ENCODE measurements at regions not wholly inside any gene's neighbourhood (a gene's known extent, or its start where the extent isn't known, plus 50 kb on each side); places are given as distances from the start of the nearest gene placed in this dataset.

DNA sequence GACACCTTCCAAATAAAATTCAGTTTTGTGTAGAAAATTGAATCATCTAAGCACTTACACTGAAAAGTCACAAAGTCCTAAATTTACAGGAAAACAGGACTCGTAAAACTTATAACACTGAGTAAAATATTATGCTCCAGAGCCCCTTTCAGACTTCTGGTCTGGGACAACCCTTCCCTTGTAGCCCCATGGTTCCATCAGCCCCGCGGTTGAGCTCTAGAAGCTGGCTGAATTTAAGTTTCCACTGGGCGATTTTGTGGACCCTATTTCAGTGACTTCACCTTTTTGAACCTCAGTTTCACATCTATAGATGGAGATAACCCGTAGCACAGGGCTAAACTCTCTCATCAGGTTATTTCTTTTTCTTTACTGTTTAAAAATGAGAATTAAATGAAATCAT lies 117.7 kb upstream of the BACH2 start:
- Histone ChIP-seq H3K9ac (ENCODE audit: low read length) (no peak overlapping the region), H3K9me3 (ENCODE audit: control insufficient read depth, low read depth, low read length) (no peaks in the 10 kb centered on the region), H3K4me1 (ENCODE audit: control insufficient read depth, low read depth, low read length) (peaks cover 19% of the 10 kb centered on the region), H3K27ac (ENCODE audit: low read length) (no peak overlapping the region), H3K4me3 (ENCODE audit: low read length) (peak overlapping the region; percentile 48), H3K36me3 (ENCODE audit: control insufficient read depth, low read depth, low read length) (no peaks in the 10 kb centered on the region), H3K27me3 (ENCODE audit: control insufficient read depth, insufficient read depth, low read length) (peaks cover 37% of the 10 kb centered on the region)

DNA sequence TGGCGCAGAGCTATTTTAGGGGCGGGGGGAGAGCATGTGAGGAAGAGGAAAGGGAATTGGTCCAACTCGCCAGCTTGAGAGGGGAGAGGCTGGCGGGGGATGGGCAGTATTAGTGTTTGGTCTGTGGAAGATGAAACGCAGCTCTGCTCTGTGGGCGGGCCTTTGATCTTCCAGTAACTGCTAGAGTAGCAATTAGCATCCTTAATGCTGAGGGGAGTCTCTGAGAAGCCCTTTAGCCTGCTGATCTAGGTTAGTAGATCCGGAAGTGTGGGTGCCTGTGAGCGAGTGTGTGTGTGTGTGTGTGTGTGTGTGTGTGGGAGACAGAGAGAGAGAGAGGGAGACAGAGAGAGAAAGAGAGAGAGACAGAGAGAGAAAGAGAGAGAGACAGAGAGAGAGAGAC lies 117.2 kb upstream of the BACH2 start:
- H3K27me3 ChIP-seq (ENCODE audit: control insufficient read depth, insufficient read depth, low read length): peaks cover 42% of the 10 kb centered on the region
- H3K36me3 ChIP-seq (ENCODE audit: control insufficient read depth, low read depth, low read length): no peaks in the 10 kb centered on the region
- peak overlapping the region; percentile 48 for H3K4me3 ChIP-seq (ENCODE audit: low read length)
- no peak overlapping the region for H3K9ac ChIP-seq (ENCODE audit: low read length)
- H3K9me3 ChIP-seq (ENCODE audit: control insufficient read depth, low read depth, low read length): no peaks in the 10 kb centered on the region
- no peak overlapping the region for H3K27ac ChIP-seq (ENCODE audit: low read length)
- H3K4me1 ChIP-seq (ENCODE audit: control insufficient read depth, low read depth, low read length): peaks cover 19% of the 10 kb centered on the region

DNA sequence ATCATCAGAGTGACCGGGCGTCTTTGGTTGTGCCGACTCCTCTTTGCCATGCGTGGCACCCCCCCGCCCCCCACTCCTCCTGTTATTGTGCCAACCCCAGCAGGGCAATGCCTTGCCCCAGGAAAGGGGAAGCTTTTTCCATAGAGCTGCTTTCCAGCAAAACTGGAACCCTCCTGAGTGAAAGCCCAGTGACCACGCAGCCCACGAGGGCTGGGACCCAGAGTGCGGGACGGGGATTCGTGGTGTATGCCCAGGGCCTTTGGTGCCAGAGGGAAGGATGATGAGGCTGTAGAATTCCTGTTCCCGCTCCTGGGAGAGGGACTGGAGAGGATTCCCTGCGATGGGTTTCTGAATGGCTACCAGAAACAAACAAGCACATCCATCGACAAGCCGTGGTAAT lies 116.8 kb upstream of the BACH2 start:
- Histone ChIP-seq H3K9me3 (ENCODE audit: control insufficient read depth, low read depth, low read length) (no peaks in the 10 kb centered on the region), H3K36me3 (ENCODE audit: control insufficient read depth, low read depth, low read length) (no peaks in the 10 kb centered on the region), H3K9ac (ENCODE audit: low read length) (no peak overlapping the region), H3K4me1 (ENCODE audit: control insufficient read depth, low read depth, low read length) (peaks cover 19% of the 10 kb centered on the region), H3K4me3 (ENCODE audit: low read length) (peak overlapping the region; percentile 48), H3K27ac (ENCODE audit: low read length) (no peak overlapping the region), H3K27me3 (ENCODE audit: control insufficient read depth, insufficient read depth, low read length) (peaks cover 47% of the 10 kb centered on the region)

DNA sequence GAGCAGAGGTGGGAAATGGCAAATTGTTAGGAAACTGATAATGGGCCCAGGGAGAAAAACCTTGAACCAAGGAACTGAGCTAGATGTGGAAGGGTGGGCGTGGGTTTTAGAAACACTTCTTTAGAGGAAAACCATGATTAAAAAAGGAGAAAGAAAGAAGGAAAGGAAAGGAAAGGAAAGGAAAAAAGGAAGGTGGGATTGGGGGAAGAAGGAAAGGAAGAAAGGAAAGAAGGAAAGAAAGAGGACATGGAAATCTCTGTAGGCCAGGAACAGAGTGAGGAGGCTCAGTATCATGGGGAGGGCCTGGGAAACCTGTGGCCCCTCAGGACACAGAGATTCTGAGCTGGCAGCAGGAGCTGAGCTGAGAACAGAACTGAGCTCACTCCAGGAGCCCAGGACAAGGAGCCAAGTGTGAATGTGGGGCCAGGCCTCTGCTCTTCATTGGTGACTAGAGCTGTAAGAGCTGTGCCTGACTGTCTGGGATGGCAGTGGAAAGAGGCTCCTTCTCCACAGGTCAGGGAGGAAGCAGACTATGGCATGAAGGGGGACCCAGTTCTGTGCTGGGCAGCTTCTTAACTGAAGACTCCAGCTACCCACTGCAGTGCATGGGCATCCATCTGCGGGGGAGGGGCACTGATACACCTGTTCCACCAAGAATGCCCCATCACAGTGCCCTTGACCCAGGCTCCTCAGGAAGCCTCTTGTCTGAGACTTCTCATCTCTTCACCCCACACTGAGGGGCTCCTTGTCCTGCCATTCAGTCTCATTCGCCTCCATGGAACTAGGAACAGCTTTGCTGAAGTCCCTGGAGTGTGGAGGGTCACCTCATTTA lies 116.1 kb upstream of the BACH2 start:
- Histone ChIP-seq H3K27ac (ENCODE audit: low read length) (no peak overlapping the region), H3K4me1 (ENCODE audit: control insufficient read depth, low read depth, low read length) (peaks cover 19% of the 10 kb centered on the region), H3K36me3 (ENCODE audit: control insufficient read depth, low read depth, low read length) (no peaks in the 10 kb centered on the region), H3K27me3 (ENCODE audit: control insufficient read depth, insufficient read depth, low read length) (peaks cover 53% of the 10 kb centered on the region), H3K4me3 (ENCODE audit: low read length) (no peak overlapping the region), H3K9ac (ENCODE audit: low read length) (no peak overlapping the region), H3K9me3 (ENCODE audit: control insufficient read depth, low read depth, low read length) (no peaks in the 10 kb centered on the region)

DNA sequence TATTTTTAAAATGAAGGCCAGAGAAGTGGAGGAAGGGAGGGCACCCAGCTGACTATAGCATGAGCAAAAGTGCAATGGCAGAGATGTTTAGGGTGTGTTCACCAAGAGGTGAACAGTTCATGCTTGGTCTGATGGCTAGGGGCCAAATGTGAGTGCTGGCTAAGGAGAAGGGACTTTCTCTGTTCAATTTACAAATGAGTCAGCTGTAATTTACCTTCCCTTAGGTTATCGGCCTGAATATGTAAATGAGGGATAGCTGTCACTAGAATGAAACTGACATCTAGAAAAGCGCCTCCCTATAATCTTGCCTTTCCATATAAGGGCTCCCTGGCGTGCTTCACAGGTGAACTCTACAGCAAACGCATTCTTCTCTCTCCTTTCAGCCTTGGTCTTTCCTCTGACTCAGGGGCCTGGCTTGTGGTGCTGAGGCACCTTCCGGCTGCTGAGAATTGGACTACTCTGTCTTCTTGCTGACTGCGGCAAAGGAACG lies 114.7 kb upstream of the BACH2 start:
- H3K4me3 ChIP-seq (ENCODE audit: low read length): no peak overlapping the region
- H3K36me3 ChIP-seq (ENCODE audit: control insufficient read depth, low read depth, low read length): no peaks in the 10 kb centered on the region
- H3K4me1 ChIP-seq (ENCODE audit: control insufficient read depth, low read depth, low read length): peaks cover 19% of the 10 kb centered on the region
- peaks cover 67% of the 10 kb centered on the region for H3K27me3 ChIP-seq (ENCODE audit: control insufficient read depth, insufficient read depth, low read length)
- H3K9me3 ChIP-seq (ENCODE audit: control insufficient read depth, low read depth, low read length): no peaks in the 10 kb centered on the region
- H3K27ac ChIP-seq (ENCODE audit: low read length): no peak overlapping the region
- no peak overlapping the region for H3K9ac ChIP-seq (ENCODE audit: low read length)

DNA sequence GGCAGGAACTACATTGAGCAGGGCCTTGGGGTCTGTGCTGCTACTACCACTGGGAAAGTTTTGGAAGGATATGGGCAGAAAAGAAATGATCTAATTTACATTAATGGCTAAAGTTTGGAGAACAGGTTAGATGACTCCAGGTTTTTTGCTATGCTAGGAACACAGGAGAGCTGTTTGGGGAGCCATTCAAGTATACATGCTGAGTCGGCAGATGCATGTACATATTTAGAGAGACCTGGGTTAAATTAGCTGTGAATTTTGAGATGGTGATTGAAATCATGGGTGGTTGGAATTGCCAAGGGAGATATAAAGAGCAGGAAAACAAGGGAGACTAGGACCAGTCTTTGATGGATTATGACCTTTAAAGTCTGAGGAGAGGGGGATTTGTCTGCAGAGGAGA lies 113.1 kb upstream of the BACH2 start:
- Histone ChIP-seq H3K36me3 (ENCODE audit: control insufficient read depth, low read depth, low read length) (no peaks in the 10 kb centered on the region), H3K4me3 (ENCODE audit: low read length) (no peak overlapping the region), H3K9me3 (ENCODE audit: control insufficient read depth, low read depth, low read length) (no peaks in the 10 kb centered on the region), H3K9ac (ENCODE audit: low read length) (no peak overlapping the region), H3K27me3 (ENCODE audit: control insufficient read depth, insufficient read depth, low read length) (peaks cover 74% of the 10 kb centered on the region), H3K4me1 (ENCODE audit: control insufficient read depth, low read depth, low read length) (peaks cover 22% of the 10 kb centered on the region), H3K27ac (ENCODE audit: low read length) (no peak overlapping the region)

DNA sequence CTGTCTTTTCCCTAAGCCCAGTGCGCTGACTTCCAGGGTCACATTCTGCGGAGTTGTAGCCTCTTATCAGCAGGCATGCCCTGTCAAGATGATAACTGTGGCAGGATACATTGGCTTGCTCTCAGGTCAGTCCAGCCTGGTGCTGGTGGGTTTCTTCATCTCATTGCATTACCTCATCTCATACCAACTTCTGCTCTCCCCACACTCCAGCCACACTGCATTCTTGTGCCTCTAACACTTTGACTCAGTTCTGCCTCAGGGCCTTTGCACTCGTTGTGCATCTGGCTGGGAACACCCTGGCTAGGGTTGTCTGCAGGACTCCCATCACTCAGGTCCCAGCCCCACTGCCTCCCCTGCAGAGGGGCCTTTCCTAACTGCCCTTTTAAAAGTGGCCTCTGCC lies 110.3 kb upstream of the BACH2 start:
- no peaks in the 10 kb centered on the region for H3K36me3 ChIP-seq (ENCODE audit: control insufficient read depth, low read depth, low read length)
- no peaks in the 10 kb centered on the region for H3K9me3 ChIP-seq (ENCODE audit: control insufficient read depth, low read depth, low read length)
- peaks cover 49% of the 10 kb centered on the region for H3K27me3 ChIP-seq (ENCODE audit: control insufficient read depth, insufficient read depth, low read length)
- peaks cover 20% of the 10 kb centered on the region for H3K4me1 ChIP-seq (ENCODE audit: control insufficient read depth, low read depth, low read length)
- H3K4me3 ChIP-seq (ENCODE audit: low read length): no peak overlapping the region
- no peak overlapping the region for H3K9ac ChIP-seq (ENCODE audit: low read length)
- no peak overlapping the region for H3K27ac ChIP-seq (ENCODE audit: low read length)

DNA sequence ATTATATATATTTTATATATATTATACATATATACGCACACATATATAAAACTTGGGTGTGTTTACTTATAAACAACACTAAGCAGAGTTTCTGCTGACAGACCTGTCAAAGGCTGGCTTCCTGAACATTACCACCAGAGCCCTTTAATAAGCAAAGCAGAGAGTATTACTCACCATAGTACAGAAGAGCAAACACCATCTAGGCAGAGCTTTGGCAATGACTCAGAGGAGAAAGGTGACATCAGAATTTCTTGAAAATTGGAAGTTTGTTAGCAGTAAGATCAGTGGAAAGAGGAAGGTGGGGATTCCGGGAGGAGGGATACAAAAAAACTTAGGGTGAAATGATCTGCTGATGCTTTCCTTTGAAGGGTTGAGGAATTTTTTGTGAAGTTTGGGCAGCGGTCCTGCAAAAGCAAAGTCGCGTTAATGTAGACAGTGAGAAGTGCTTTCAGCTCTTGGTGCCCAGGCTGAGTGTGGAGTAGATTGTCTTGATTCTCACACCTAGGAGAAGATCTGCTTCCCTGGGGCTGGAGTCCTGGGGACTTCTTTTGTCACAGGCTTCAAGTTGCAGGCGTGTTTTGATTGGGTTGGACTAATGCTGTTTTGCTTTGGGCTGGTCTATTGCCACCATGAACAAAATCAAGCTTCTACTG lies 109.6 kb upstream of the BACH2 start:
- H3K36me3 ChIP-seq (ENCODE audit: control insufficient read depth, low read depth, low read length): no peaks in the 10 kb centered on the region
- H3K4me1 ChIP-seq (ENCODE audit: control insufficient read depth, low read depth, low read length): peaks cover 17% of the 10 kb centered on the region
- no peaks in the 10 kb centered on the region for H3K9me3 ChIP-seq (ENCODE audit: control insufficient read depth, low read depth, low read length)
- H3K9ac ChIP-seq (ENCODE audit: low read length): no peak overlapping the region
- H3K4me3 ChIP-seq (ENCODE audit: low read length): no peak overlapping the region
- no peak overlapping the region for H3K27ac ChIP-seq (ENCODE audit: low read length)
- H3K27me3 ChIP-seq (ENCODE audit: control insufficient read depth, insufficient read depth, low read length): peaks cover 48% of the 10 kb centered on the region

DNA sequence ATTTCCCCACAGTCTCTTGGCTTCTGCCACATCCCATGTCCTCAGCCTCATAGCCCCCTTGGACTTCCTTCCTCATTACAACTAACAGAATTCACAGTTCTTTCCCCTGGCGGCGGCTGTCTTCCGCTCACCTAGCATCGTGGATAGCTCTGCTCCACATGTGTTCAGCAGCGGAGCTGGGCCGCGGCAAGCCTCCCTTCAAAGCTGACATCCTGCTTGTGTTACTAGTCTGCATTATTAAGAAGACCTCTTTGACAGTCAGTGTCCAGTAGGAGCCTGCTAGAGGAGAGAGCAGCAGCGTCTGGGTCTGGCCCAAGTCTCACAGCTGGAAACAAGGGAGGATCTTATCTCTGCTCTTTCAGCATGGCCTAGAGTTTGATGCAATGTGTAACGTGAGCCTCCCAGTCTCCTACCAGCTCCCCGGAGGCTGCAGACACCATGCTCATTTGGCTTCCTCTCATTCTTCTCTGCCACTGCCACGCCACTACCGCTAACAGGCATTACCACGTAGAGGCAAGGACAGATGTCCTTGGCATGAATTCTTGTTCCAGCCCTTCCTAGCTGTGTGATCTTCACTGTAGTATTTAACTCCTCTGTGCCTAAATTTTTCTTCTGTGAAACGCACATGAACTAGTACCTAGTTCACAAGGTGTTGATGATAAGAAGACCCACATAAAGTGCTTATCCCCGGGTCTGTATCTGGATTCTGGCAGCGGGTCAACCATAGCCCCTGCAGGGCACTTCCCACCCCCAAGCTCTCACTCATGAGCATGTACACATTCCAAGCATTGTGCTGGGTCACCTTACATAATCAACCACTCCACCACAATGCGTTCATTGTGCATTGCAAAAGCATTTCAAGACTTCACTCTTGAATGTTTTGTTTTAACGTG lies 107.1 kb upstream of the BACH2 start:
- Histone ChIP-seq H3K9ac (ENCODE audit: low read length) (no peak overlapping the region), H3K27ac (ENCODE audit: low read length) (no peak overlapping the region), H3K36me3 (ENCODE audit: control insufficient read depth, low read depth, low read length) (no peaks in the 10 kb centered on the region), H3K4me3 (ENCODE audit: low read length) (no peak overlapping the region), H3K27me3 (ENCODE audit: control insufficient read depth, insufficient read depth, low read length) (peaks cover 31% of the 10 kb centered on the region), H3K4me1 (ENCODE audit: control insufficient read depth, low read depth, low read length) (peaks cover 15% of the 10 kb centered on the region), H3K9me3 (ENCODE audit: control insufficient read depth, low read depth, low read length) (no peaks in the 10 kb centered on the region)

DNA sequence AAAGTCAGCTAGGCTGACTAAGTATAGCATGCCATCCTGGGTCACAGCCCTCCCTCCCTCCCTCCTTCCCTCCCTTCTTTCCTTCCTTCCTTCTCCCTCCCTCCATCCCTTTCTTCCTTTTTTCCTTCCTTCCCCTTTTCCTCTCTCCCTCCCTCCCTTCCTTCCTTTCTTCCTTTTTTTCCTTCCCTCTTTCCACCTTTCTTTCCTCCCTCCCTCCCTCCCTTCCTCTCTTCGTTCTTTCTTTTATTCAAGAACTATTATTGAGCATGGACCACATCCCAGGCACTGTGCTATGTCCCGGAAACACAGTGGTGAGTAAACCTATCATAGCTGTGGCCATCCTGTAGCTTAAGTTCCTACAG lies 106.2 kb upstream of the BACH2 start:
- H3K4me3 ChIP-seq (ENCODE audit: low read length): no peak overlapping the region
- no peak overlapping the region for H3K9ac ChIP-seq (ENCODE audit: low read length)
- H3K27me3 ChIP-seq (ENCODE audit: control insufficient read depth, insufficient read depth, low read length): peaks cover 22% of the 10 kb centered on the region
- H3K36me3 ChIP-seq (ENCODE audit: control insufficient read depth, low read depth, low read length): no peaks in the 10 kb centered on the region
- H3K27ac ChIP-seq (ENCODE audit: low read length): no peak overlapping the region
- H3K9me3 ChIP-seq (ENCODE audit: control insufficient read depth, low read depth, low read length): no peaks in the 10 kb centered on the region
- peaks cover 15% of the 10 kb centered on the region for H3K4me1 ChIP-seq (ENCODE audit: control insufficient read depth, low read depth, low read length)

All from iPS-18a (cell line).